HL-60 (cell line): ENCODE measurements at regions not wholly inside any gene's neighbourhood (a gene's known extent, or its start where the extent isn't known, plus 50 kb on each side); places are given as distances from the start of the nearest gene placed in this dataset.

Experiments used
- CTCF ChIP-seq: IDR thresholded peaks from one replicate; pipeline ENCODE4 v1.5.1; 2011; ENCODE audit warnings: low read length, control low read depth, inconsistent platforms; ENCODE audit not compliant: insufficient read depth
- GABPA ChIP-seq: IDR thresholded peaks from 2 replicates; pipeline ENCODE4 v1.6.1; 2012; ENCODE audit warnings: low read depth
- POLR2AphosphoS5 ChIP-seq: IDR thresholded peaks from 2 replicates; pipeline ENCODE4 v1.6.1; 2012; ENCODE audit warnings: low read depth
- REST ChIP-seq: IDR thresholded peaks from 2 replicates; pipeline ENCODE4 v1.6.1; 2012; ENCODE audit warnings: low read depth; ENCODE audit not compliant: insufficient replicate concordance

DNA sequence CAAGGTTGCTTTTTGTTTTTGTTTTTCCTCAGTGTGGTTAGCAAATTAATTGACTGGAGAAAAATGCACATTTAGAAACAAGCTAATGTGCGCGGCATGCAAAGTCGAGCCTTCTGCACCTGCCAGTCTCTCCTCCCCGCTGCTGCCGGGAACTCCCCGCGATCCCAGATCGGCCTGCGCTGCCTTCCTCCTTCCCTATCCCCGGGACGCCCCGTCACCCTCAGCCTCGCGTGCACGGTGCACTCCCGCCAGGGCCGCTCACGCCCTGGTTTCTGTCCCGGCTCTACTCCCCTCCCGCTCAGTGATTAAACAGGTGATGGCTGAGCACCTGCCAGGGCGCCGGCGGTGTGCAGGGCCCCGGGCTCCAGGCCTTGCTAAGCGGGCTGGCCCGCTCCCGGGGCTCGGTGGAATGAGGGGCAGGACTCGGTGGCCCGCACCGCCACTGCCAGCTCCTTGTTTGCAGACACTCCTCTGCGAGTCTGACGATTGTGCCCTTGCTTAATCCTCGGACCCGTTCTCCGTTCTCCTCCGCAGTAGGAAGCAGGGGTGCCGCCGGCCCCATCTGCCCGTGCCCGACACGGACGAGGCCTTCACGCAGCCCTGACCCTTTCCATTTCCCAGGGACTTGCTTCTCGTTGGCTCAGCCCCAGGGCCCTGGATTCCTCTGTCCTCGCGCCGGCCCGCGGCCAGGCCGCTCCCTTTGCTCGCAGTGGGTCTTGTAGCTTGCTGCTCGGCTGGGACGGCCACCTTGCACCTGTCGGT is 143.4 kb downstream of the TRIML1 start:
- TF ChIP-seq CTCF (no peak), POLR2AphosphoS5 (no peak), GABPA (no peak), REST (no peak)
